ENCODE measurements at regions not wholly inside any gene's neighbourhood (a gene's known extent, or its start where the extent isn't known, plus 50 kb on each side); places are given as distances from the start of the nearest gene placed in this dataset.
A peak's percentile ranks its signal among the peaks of the same experiment; 100 is the strongest.
"Not testable (repeated sequence)": the region's sequence is repeated elsewhere in the genome, so short reads cannot be mapped to it uniquely, and the experiment has no call there.

- no peak for DNase-seq (ENCODE audit: low spot score)
Measured at GRCh38 chr6:154637392-154637791, 95.8 kb upstream of the SCAF8 start.

GRCh38 chr6:154638369-154638768 is 94.8 kb upstream of the SCAF8 start:
- no peak for DNase-seq (ENCODE audit: low spot score)

- not testable (repeated sequence) for DNase-seq (ENCODE audit: low spot score)
Measured at GRCh38 chr6:154639196-154639595, 94.0 kb upstream of the SCAF8 start.

GRCh38 chr6:154648188-154648887 is 84.9 kb upstream of the SCAF8 start:
- DNase-seq (ENCODE audit: low spot score) = no peak

GRCh38 chr6:154648888-154649205 is 84.4 kb upstream of the SCAF8 start:
- no peak for DNase-seq (ENCODE audit: low spot score)

GRCh38 chr6:154649721-154650120 is 83.5 kb upstream of the SCAF8 start:
- DNase-seq (ENCODE audit: low spot score) = no peak

GRCh38 chr6:154650351-154650750 is 82.9 kb upstream of the SCAF8 start:
- DNase-seq (ENCODE audit: low spot score) = no peak

- no peak for DNase-seq (ENCODE audit: low spot score)
Measured at GRCh38 chr6:154651656-154652055, 81.6 kb upstream of the SCAF8 start.

- no peak for DNase-seq (ENCODE audit: low spot score)
Measured at GRCh38 chr6:154653385-154653784, 79.8 kb upstream of the SCAF8 start.

- DNase-seq (ENCODE audit: low spot score) = no peak
Measured at GRCh38 chr6:154653853-154654252, 79.4 kb upstream of the SCAF8 start.

GRCh38 chr6:154656660-154657059 is 76.6 kb upstream of the SCAF8 start:
- no peak for DNase-seq (ENCODE audit: low spot score)

- no peak for DNase-seq (ENCODE audit: low spot score)
Measured at GRCh38 chr6:154661768-154662167, 71.4 kb upstream of the SCAF8 start.

- DNase-seq (ENCODE audit: low spot score) = no peak
Measured at GRCh38 chr6:154664287-154664686, 68.9 kb upstream of the SCAF8 start.

GRCh38 chr6:154668156-154668555 is 65.1 kb upstream of the SCAF8 start:
- DNase-seq (ENCODE audit: low spot score) = no peak

GRCh38 chr6:154672086-154672485 is 61.1 kb upstream of the SCAF8 start:
- DNase-seq (ENCODE audit: low spot score) = no peak

- no peak for DNase-seq (ENCODE audit: low spot score)
Measured at GRCh38 chr6:154673919-154674318, 59.3 kb upstream of the SCAF8 start.

- peak; percentile 98 for DNase-seq (ENCODE audit: low spot score)
Measured at GRCh38 chr6:154675602-154676088, 57.6 kb upstream of the SCAF8 start.

- DNase-seq (ENCODE audit: low spot score) = no peak
Measured at GRCh38 chr6:154682633-154683125, 50.5 kb upstream of the SCAF8 start.

Measured in Ammon's horn (tissue), 1 donor.